ENCODE measurements at regions not wholly inside any gene's neighbourhood (a gene's known extent, or its start where the extent isn't known, plus 50 kb on each side); places are given as distances from the start of the nearest gene placed in this dataset.
"Not testable (repeated sequence)": the region's sequence is repeated elsewhere in the genome, so short reads cannot be mapped to it uniquely, and the experiment has no call there.

DNA sequence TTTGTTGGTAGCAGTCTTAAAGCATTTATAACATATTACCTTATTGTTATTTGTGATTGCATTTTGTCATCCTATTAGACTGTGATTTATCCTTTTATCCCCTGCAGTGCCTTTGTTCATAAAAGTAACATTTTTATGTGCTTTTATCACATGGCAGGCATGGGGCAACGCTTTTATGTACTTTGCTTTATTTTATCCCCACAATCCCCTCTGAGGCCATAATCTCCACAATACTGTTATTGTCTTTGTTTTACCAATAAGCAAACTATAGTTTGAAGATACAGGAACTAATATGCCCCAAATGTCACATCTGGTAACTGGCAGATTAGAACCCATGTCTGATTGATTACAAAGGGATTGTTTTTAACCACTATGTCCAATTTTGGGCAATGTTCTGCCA lies 613.5 kb downstream of the REEP3 start:
- no peak for DNase-seq

DNA sequence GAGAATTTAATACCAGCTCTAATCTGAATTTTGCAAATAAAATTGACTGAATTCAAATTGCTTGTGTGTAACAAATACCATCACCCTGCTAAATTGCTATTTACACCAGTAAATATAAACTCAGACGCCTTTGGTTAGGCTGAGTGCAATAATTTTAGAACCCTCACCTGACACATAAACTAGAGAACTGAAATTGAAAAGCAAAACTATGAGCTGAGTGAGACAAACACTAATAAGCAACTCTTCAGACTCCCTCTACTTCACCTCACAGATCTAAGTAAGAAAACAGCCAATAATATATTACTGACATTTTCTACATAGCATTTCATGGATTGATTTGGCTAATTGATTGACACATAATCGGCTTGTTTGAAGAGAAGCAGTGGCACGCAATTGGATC lies 621.2 kb downstream of the REEP3 start:
- no peak for DNase-seq

DNA sequence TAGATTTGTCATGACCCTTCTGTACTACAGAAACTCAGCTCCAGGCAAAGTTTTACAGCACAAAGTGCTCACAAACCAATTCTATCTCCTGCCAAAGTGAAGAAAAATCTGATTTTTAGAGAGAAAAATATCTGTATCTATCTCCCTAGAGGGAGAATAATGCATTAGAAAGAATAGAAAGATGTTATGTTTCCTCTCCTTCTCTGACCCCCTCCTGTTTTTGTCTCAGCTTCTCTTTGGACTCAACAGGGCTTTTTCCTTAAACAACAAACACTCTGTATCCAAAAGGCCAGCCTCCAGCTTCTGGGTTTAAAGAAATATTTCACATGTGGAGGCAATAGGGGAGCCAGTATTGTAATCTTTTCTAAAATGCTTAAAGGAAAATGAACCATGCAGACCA lies 627.4 kb downstream of the REEP3 start:
- DNase-seq, result no peak

DNA sequence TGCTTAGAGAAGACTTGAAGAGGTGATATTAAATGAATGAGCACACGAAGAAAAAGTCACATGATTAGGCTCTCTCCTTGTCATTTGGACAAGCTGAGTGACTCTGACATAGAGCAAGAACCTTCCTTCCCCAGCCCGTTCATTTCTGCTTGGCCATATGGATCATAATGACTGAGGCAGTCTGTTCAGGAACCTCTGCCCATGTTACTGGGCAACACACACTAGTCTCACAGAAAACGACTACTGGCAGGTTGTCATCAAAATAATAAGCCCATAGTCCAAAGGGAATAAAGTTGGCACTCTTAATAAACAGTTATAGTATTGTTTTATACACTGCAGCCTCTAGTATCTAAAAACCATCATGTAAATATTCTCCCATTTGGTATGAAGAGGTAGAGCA lies 635.0 kb downstream of the REEP3 start:
- DNase-seq, result no peak

DNA sequence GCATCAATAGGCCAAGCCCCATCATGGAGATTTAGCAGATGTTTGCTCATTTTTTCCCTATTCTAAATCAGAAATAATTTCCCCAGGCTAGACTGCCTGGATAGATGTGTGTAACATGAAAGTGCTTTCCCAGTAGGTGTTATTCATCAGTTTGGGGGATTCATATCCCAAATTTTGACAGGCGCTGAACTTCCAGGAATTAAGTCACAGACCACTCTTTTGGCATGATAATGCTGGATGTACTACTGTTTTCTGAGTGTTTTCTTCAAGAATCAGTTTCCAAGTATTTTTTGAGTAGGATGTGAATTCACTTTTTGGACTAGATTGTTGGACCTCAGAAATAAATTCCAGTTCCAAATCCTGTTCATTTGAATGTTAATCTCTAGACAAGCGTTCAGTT lies 637.4 kb downstream of the REEP3 start:
- no peak for DNase-seq

DNA sequence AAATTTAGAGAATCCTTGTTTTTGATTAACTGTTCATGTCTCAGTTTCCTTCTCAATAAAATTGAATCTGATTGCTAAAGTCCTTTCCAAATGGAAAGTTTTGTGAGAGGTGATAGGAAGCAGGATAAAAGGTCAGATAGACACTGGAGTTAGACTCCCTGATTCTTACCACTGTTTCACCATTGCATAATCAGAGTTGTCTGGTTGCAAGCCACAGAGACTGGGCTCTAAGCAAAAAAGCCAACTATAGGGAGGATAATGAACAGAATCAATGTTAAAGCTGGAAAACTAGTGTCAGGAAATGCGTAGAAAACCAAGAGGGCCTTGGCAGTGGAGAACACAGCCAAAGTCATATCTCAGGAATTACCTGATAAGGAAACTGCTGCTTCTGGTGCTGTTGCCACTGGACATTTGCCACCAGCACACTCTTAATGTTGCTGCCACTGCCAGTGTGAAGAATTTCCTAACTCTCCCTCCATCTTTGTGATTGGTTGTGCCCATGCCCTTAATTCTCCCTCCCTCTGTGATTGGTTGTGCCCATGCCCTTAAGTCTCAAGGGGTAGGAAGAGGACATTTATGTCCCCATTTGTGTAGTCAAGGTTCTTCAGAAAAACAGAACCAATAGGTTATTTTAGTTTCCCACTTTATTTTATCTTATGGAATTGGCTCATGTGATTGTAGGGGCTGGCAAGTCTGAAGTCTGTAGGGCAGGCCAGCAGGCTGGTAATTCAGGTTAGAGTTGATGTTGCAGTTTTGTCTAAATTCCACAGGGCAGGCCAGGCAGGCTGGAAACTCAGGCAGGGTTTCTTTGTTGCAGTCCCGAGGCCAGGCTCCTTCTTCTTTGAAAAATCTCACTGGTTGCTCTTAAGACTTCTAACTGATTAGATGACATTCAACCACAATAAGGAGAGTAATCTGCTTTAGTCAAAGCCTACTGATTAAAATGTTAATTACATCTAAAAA lies 639.0 kb downstream of the REEP3 start:
- DNase-seq, result no peak

DNA sequence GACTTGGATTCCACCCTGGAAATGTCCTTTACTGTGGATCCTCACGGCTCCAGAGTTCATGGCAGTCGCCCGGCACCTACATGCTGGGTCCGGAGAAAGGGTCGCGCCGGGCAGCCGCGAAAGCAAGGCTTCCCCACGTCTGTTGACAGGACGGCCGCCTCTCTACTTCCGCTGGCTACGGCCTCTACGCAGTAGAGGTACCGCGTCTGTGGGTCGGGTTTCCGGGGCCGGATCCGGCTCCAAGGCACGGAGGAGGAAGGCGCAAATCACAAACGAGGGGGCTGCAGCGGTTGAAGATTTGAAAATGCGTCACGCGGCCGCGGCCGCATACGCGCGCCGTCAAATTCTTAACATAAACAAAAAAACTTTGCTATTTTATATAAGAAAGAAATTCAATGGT lies 649.6 kb downstream of the REEP3 start:
- DNase-seq, result no peak

DNA sequence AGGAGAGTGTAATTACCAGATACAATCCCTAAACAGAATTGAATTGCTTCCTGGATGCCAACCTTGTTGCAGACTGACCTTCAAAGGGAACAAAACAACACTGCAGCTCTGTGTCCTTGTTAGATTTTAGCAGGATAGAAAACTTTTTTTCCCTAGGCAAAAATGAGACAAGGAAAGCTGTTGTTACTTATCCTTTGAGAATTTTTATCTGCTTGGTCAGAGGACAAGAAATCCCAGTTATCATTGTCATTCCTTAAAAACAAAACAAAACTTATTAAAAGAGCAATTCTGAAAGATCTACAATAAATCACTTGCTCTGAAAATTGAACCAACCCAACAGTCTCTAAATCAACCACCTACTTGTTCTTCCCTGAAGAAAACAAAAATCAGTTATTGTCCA lies 652.6 kb downstream of the REEP3 start:
- no peak for DNase-seq

DNA sequence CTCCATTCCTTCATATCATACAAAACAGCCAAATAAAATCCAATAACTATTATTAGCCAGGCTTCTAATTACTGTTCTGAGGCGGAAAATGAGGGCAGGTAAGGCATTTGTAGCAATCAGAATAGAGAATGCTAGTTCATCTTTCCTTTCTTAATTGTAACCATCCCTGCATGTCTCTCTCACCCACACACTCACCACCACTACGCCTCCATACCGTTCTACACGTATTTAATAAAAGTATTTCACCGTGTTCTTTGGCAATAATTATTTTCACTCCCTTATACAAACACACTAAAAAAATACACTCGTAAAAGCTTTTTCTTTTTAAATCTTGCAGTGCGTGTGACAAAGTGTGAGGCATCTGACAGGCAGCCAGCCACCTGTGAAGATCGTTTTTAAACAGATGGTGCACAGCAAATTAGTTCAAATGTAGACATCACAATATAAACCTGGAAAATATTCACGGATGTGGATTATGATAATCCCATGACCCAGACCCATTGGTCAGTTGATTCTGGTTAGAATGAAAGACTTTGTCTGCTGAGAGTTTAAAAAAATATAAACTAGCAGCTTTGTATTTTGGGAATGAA lies 653.6 kb downstream of the REEP3 start:
- DNase-seq, result no peak

DNA sequence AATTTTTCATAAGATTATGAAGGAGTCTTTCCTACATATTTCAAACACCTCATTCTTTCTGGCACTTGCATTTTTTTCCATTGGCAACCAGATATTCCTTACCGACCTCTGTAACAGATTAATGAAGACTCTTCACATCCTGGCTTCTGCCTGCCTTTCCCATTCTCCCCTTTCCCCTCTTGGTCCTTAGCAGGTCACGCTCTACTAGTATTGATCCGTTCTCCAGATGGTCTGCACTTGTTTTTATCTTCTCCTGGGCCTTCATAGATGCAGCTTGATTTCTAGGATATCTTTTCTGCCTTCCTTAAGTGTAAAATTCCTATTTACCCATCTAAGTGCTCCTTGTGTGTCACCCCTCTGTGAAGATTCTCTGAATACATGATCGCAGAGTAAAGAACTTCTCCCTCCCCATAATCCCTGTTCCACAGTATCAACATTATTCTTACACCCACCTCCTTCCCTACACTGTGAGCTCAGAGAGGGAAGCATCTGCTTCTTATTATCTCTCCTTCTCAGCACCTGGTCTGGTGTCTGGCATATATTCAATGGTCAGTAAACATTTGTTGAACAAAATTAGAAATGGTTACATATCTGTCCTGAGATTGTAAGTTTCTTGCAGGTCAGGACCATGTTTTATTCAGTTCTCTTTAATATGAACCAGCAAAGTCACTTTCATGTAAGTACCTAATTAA lies 654.2 kb downstream of the REEP3 start:
- no peak for DNase-seq

DNA sequence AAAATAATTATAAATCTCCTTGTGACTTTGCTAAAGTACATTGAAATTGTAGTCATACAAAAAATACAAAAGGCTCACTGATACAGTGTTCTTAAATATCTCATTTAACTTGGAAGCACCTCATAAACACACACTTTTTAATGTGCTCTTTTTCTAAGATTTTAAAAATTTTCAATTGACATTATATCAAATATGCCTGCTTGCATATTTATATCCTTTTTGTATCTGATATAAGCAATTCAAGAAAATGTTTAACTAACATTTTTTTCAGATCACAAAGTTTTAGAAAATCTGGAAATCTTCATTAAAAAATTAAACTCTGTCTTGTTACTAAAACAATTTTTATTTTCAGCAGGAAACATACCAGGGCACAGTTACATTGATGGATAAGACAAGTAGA lies 661.5 kb downstream of the REEP3 start:
- DNase-seq, result no peak

DNA sequence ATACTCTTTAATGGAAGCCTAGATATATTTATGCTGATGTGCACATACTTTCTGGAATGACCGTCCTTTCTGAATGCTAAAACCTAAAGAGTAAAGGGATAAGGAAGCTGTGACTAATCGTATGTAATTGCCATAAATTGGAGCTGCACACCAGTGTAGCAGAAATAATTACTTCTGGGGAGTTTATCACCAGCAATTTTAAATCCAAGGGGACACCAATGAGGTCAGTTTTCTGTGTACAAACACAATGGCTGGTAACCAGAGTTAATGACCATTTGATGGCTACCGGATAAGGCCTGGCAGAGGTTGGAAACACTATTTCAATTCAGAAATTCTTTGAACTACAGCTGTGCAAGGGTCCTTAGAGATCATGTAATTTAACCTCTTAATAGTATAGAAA lies 670.1 kb downstream of the REEP3 start:
- DNase-seq, result no peak

DNA sequence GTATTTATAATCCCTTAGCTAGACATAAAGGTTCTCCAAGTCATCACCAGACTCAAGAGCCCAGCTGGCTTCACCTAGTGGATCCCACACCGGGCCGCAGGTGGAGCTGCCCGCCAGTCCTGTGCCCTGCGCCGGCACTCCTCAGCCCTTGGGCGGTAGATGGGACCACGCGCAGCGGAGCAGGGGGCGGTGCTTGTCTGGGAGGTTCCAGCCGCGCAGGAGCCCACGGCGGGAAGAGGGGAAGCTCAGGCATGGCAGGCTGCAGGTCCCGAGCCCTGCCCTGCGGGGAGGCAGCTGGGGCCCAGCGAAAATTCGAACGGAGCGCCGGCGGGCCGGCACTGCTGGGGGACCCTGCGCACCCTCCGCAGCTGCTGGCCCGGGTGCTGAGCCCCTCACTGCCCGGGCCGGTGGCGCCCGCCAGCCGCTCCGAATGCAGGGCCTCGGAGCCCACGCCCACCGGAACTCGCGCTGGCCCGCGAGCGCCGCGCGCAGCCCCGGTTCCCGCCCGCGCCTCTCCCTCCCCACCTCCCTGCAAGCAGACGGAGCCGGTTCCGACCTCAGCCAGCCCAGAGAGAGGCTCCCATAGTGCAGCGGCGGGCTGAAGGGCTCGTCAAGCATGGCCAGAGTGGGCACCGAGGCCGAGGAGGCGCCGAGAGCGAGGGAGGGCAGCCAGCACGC lies 675.6 kb downstream of the REEP3 start:
- no peak for DNase-seq

DNA sequence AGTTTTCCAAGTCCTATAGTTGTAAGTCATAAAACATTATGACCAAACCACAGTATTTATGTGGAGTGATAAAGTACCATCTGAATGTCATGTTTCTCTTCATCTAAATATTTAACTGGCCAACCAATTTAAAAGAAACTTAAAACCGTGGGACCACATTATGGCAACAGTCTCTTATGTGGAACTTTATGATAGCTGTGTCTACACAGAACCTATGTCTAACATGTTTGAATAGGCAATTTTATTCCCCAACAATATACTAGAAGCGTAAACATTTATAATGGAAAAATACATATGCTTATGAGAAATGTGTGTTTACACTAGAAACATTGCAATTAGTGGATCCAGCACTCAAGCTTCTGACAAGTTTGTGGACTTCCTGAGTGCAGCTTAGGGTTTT lies 680.7 kb downstream of the REEP3 start:
- no peak for DNase-seq

DNA sequence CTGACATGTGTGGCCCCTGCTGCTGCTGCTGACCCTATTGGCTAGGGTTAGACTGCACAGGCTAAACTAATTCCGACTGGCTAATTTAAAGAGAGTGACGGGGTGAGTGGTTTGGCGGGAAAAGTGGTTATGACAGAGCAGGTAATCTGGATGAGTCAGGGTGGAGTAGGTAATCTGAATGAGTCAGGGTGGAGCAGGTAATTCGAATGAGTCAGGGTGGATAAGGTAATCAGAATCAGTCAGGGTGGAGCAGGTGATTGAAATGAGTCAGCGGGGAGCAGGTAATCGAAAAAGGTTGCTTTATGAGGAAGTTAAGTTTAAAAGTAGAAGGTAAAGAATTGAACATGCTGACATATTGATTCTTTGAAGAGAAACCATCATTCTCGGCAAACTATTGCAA lies 683.3 kb downstream of the REEP3 start:
- not testable (repeated sequence) for DNase-seq

DNA sequence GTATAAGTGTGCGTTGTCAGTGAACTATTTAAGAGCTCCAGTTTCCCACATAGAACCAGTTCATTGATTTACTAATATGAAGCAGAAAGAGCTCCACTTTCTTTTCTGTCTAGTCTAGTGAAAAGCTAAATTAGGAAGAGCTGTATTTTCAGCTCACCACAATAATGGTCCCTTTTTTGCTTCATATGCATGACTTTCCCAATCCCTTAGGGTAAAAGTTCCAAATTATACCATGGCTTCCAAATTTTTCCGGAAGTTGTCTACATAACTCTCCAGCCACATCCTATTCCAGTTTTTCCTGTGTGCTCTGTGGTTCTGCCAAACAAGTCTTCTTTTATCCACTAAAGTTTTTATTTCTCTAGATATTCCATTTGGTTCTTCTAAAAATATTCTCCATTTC lies 685.2 kb downstream of the REEP3 start:
- no peak for DNase-seq

DNA sequence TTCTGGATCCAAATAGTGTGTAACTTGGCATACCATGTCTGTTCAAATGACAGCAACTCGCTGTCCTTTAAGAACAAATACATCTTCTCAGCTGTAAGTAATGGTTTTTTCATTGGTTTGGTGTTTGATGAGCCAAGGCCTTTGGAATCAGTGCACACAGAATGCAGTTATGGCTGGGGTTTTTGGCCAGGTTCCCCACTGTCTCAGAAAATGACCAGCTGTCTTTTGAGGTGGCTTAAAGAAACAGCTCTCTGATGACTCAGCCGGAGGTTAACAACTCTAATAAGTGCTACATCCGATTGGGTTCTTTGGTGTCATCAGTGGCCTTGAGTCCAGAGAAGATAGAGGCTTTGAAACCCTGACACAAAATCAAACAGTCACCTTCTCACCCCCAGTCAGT lies 688.4 kb downstream of the REEP3 start:
- no peak for DNase-seq

DNA sequence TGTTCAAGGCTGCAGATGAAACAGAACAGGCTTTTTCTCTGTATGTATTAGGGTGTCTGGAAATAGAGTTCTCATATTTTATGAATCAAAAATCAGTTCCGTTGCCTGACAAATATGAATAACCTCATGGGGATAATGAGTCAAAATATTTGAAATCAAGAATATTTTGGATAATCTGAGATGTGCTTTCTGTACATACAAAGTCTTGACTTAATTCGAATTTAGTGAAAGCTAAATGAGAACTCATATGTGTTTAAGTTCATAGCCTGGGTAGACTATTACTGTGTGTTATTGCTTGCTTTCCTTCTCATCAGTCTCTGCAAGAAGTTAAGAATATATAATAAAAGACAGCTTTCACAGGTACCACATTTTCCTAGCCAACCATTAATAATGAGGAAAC lies 689.0 kb downstream of the REEP3 start:
- DNase-seq, result no peak

DNA sequence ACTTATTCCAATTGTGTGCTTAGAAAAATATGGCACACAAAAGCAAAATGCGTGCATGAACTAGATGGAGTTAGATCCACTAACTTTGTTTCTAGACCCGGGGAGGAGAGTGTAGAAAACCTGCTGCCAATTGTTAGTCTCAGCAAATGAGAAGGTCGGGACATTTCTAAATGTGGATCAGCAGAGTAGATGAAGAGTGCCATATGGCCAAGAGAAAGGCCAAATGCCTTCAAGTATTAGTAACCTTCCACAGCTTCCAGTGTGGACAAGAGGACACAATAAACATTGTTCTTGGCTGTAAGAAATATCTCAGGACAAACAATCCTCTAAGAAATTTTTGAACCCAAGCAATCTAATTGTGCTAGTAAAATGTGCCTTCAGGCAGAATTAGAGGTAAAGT lies 690.3 kb downstream of the REEP3 start:
- DNase-seq, result no peak

DNA sequence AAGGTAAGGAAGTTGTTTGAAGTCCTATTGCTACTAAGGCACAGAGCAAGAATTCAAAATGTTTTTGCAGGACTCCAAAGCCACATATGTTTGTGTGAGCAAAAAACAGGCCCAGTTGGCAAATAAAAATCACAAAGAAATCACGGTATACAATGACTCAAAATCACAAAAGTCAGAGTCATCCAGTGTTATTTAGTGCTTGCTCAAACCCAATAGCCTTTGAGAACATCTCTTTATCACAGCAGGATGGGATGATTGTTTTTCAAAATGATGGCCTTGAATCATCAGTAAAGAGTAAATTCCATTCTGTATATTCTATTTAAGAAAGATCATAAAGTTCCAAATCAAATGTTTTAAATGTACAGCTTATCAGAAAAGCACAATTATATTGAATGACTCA lies 693.9 kb downstream of the REEP3 start:
- no peak for DNase-seq

DNA sequence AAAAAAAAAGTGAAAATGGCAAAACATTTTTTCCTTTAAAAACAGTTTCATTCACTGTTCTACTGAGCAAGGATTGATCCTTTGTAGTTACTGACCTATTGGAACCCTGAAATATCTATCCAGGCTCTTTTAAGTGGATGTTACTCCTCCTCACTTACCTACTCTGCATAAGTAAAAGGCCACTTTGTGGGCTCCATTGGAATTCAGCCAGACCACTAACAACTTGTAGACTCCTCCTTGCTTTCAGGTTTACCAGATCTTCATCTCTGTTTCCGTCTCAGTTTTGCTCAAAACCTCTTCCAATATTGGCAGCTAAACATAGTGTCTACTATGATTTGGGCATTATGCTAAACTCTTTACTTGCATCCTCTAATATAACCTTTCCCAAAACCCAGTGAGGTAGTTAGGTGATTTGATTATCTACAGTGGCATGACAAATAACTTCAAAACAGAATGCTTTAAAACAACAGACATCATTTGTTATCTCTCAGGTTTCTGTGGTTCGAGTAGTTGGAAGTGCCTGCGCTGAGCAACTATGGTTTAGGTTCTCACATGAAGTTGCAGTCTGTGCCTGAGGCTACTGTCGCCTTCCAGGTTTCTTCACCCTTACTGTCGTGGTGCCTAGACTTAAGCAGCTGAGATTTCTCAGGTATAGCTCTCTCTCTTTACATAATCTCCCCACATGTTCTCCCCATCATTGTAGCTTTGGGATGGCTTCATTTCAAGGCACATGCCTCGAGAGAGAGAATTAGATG lies 698.2 kb downstream of the REEP3 start:
- no peak for DNase-seq

DNA sequence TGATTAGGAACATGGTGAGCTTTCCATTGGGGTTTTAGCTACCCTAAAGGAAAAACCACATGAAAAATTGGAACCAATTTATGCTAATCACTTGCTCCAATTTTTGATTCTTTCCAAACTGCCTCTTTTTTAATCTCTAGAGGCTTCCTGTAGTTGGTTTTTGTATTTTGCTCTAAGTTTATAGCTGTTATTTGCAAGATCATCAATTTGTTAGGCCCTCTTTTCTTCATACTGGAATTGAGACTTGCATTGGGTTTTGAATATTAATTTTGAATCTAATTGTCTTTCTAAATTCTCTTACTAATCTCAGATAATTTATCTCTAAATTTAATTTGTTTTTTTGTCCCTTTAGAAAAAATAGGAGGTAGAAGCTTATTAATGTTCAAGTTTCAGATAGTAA lies 713.3 kb downstream of the REEP3 start:
- no peak for DNase-seq

DNA sequence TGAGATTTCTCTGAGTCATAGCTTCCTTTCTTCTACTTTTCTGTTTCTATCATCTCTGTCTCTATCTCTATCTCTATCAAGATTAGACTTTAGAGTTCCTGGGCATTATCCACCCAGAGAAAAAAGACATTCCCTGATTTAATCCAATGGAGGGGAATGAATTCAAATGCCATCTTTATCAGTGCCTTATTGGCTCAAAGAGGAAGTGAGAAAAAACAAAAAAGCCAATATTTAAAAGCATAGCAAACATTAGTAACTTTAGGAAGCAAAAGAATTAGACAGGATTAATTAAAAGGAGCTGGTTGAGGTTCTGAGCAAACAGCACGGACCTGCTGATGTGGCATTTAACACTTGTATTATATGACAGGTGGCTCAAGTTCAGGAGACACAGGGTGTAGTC lies 736.5 kb downstream of the REEP3 start:
- DNase-seq, result no peak

Measured in KG1 (cell line).